SK-N-SH treated with all-trans-retinoic acid at 6 μM for 48 hours (cell line): ENCODE measurements at regions not wholly inside any gene's neighbourhood (a gene's known extent, or its start where the extent isn't known, plus 50 kb on each side); places are given as distances from the start of the nearest gene placed in this dataset.

Source experiments
- ATAC-seq: fragments of 200-7000 bp; cut with Tn5 transposase; 3 replicates; pipeline ENCODE4 v1.9.1; 2020; ENCODE audit warnings: mild to moderate bottlenecking, moderate library complexity
- ARNTL ChIP-seq: fragments of 450-650 bp; formaldehyde crosslinking; IDR thresholded peaks from 2 replicates; pipeline ENCODE4 v1.5.0; 2020; ENCODE audit warnings: low read depth, mild to moderate bottlenecking, moderate library complexity, borderline replicate concordance
- BACH2 ChIP-seq: fragments of 250-450 bp; sonication (Bioruptor Pico); IDR thresholded peaks from 2 replicates; pipeline ENCODE4 v1.9.0; 2021; ENCODE audit warnings: mild to moderate bottlenecking, borderline replicate concordance
- CSDC2 ChIP-seq: fragments of 250-450 bp; sonication (Bioruptor Pico); IDR thresholded peaks from 2 replicates; pipeline ENCODE4 v1.5.0; 2020; ENCODE audit warnings: mild to moderate bottlenecking, moderate library complexity
- ESRRG ChIP-seq: fragments of 250-450 bp; sonication (Bioruptor Pico); IDR thresholded peaks from 2 replicates; pipeline ENCODE4 v1.6.1; 2021; ENCODE audit warnings: mild to moderate bottlenecking
- GLIS3 ChIP-seq: fragments of 250-450 bp; sonication (Bioruptor Pico); IDR thresholded peaks from 2 replicates; pipeline ENCODE4 v1.5.0; 2020; ENCODE audit warnings: mild to moderate bottlenecking, moderate library complexity
- ISL1 ChIP-seq: fragments of 250-450 bp; sonication (Bioruptor Pico); IDR thresholded peaks from 2 replicates; pipeline ENCODE4 v2.1.2; 2022; ENCODE audit warnings: mild to moderate bottlenecking, moderate library complexity
- OSR1 ChIP-seq: fragments of 250-450 bp; sonication (Bioruptor Pico); IDR thresholded peaks from 2 replicates; pipeline ENCODE4 v1.8.0; 2022; ENCODE audit warnings: moderate library complexity, mild to moderate bottlenecking, inconsistent platforms
- PPARA ChIP-seq: fragments of 250-450 bp; sonication (Bioruptor Pico); IDR thresholded peaks from 2 replicates; pipeline ENCODE4 v1.5.0; 2020; ENCODE audit warnings: mild to moderate bottlenecking, borderline replicate concordance
- RARB ChIP-seq: fragments of 250-450 bp; sonication (Bioruptor Pico); IDR thresholded peaks from 2 replicates; pipeline ENCODE4 v1.8.0; 2021; ENCODE audit warnings: mild to moderate bottlenecking, moderate library complexity
- SNAI2 ChIP-seq: fragments of 250-450 bp; sonication (Bioruptor Pico); IDR thresholded peaks from 2 replicates; pipeline ENCODE4 v1.5.0; 2020; ENCODE audit warnings: mild to moderate bottlenecking, moderate library complexity
- TCF4 ChIP-seq: fragments of 250-450 bp; sonication (Bioruptor Pico); IDR thresholded peaks from 2 replicates; pipeline ENCODE4 v1.8.0; 2021; ENCODE audit warnings: mild to moderate bottlenecking, moderate library complexity, borderline replicate concordance
- TOX ChIP-seq: fragments of 250-450 bp; sonication (Bioruptor Pico); IDR thresholded peaks from 2 replicates; pipeline ENCODE4 v1.8.0; 2021; ENCODE audit warnings: mild to moderate bottlenecking, moderate library complexity, borderline replicate concordance
- ZC3H10 ChIP-seq: fragments of 250-450 bp; sonication (Bioruptor Pico); IDR thresholded peaks from 2 replicates; pipeline ENCODE4 v1.5.1; 2021; ENCODE audit warnings: mild to moderate bottlenecking, moderate library complexity
- ZFP3 ChIP-seq: fragments of 250-450 bp; sonication (Bioruptor Pico); IDR thresholded peaks from 2 replicates; pipeline ENCODE4 v1.5.0; 2020; ENCODE audit warnings: mild to moderate bottlenecking, moderate library complexity
- ZFP30 ChIP-seq: fragments of 450-650 bp; formaldehyde crosslinking; IDR thresholded peaks from 2 replicates; pipeline ENCODE4 v1.5.0; 2022; ENCODE audit warnings: mild to moderate bottlenecking, moderate library complexity
- ZNF565 ChIP-seq: fragments of 450-650 bp; formaldehyde crosslinking; conservative IDR thresholded peaks from 2 replicates; pipeline ENCODE4 v1.5.0; 2020; ENCODE audit warnings: low read depth, mild to moderate bottlenecking, moderate library complexity
- ZNF70 ChIP-seq: fragments of 450-650 bp; formaldehyde crosslinking; IDR thresholded peaks from 2 replicates; pipeline ENCODE4 v1.5.0; 2020; ENCODE audit warnings: mild to moderate bottlenecking, moderate library complexity
- ZNF8 ChIP-seq: fragments of 450-650 bp; formaldehyde crosslinking; IDR thresholded peaks from 2 replicates; pipeline ENCODE4 v1.5.0; 2020; ENCODE audit warnings: mild to moderate bottlenecking, moderate library complexity
- TF ChIP-seq, protein P1 (sequence below): fragments of 250-450 bp; sonication (Bioruptor Pico); IDR thresholded peaks from 2 replicates; pipeline ENCODE4 v1.5.0; 2020; ENCODE audit warnings: mild to moderate bottlenecking, moderate library complexity
- TF ChIP-seq, protein P2 (sequence below): fragments of 250-450 bp; sonication (Bioruptor Pico); IDR thresholded peaks from 2 replicates; pipeline ENCODE4 v1.8.0; 2021; ENCODE audit warnings: low read depth, mild to moderate bottlenecking, moderate library complexity, borderline replicate concordance
- TF ChIP-seq, protein P3 (sequence below): fragments of 250-450 bp; sonication (Bioruptor Pico); IDR thresholded peaks from 2 replicates; pipeline ENCODE4 v1.8.0; 2020; ENCODE audit warnings: mild to moderate bottlenecking, moderate library complexity, borderline replicate concordance
- TF ChIP-seq, protein P4 (sequence below): fragments of 250-450 bp; sonication (Bioruptor Pico); IDR thresholded peaks from 2 replicates; pipeline ENCODE4 v1.5.1; 2020; ENCODE audit warnings: low read depth, mild to moderate bottlenecking, moderate library complexity

DNA sequence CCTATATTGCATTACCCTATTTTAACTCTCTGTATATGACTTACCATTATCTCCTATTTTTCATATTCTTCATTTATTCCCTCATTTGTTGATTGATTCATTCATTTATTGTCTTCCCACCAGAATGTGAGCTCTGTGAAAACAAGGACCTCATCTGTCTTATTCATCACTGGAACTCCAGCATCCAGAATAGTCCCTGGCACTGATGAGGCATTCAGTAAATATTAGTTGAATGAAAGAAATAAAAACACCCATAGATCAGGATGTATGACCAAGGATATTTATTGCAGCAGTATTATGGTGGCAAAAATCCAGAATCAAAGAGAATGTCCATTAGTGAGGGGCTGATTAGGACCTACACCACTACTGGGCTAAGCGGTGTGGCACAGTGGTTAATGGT, 164.9 kb downstream of the SPRY1 start:
- TF ChIP-seq PPARA = no peak
- TF ChIP-seq BACH2 (CRISPR knock-in tag) = no peak
- TF ChIP-seq RARB (CRISPR knock-in tag) = no peak
- no peak for TF ChIP-seq ZFP30 (CRISPR knock-in tag)
- TF ChIP-seq ZNF70 = no peak
- no peak for TF ChIP-seq SNAI2 (CRISPR knock-in tag)
- TF ChIP-seq, protein P1, sequence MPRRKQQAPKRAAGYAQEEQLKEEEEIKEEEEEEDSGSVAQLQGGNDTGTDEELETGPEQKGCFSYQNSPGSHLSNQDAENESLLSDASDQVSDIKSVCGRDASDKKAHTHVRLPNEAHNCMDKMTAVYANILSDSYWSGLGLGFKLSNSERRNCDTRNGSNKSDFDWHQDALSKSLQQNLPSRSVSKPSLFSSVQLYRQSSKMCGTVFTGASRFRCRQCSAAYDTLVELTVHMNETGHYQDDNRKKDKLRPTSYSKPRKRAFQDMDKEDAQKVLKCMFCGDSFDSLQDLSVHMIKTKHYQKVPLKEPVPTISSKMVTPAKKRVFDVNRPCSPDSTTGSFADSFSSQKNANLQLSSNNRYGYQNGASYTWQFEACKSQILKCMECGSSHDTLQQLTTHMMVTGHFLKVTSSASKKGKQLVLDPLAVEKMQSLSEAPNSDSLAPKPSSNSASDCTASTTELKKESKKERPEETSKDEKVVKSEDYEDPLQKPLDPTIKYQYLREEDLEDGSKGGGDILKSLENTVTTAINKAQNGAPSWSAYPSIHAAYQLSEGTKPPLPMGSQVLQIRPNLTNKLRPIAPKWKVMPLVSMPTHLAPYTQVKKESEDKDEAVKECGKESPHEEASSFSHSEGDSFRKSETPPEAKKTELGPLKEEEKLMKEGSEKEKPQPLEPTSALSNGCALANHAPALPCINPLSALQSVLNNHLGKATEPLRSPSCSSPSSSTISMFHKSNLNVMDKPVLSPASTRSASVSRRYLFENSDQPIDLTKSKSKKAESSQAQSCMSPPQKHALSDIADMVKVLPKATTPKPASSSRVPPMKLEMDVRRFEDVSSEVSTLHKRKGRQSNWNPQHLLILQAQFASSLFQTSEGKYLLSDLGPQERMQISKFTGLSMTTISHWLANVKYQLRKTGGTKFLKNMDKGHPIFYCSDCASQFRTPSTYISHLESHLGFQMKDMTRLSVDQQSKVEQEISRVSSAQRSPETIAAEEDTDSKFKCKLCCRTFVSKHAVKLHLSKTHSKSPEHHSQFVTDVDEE (CRISPR knock-in tag) = no peak
- TF ChIP-seq, protein P2, sequence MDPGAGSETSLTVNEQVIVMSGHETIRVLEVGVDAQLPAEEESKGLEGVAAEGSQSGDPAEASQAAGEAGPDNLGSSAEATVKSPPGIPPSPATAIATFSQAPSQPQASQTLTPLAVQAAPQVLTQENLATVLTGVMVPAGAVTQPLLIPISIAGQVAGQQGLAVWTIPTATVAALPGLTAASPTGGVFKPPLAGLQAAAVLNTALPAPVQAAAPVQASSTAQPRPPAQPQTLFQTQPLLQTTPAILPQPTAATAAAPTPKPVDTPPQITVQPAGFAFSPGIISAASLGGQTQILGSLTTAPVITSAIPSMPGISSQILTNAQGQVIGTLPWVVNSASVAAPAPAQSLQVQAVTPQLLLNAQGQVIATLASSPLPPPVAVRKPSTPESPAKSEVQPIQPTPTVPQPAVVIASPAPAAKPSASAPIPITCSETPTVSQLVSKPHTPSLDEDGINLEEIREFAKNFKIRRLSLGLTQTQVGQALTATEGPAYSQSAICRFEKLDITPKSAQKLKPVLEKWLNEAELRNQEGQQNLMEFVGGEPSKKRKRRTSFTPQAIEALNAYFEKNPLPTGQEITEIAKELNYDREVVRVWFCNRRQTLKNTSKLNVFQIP (CRISPR knock-in tag) = no peak
- no peak for TF ChIP-seq ZC3H10 (CRISPR knock-in tag)
- no peak for ATAC-seq

DNA sequence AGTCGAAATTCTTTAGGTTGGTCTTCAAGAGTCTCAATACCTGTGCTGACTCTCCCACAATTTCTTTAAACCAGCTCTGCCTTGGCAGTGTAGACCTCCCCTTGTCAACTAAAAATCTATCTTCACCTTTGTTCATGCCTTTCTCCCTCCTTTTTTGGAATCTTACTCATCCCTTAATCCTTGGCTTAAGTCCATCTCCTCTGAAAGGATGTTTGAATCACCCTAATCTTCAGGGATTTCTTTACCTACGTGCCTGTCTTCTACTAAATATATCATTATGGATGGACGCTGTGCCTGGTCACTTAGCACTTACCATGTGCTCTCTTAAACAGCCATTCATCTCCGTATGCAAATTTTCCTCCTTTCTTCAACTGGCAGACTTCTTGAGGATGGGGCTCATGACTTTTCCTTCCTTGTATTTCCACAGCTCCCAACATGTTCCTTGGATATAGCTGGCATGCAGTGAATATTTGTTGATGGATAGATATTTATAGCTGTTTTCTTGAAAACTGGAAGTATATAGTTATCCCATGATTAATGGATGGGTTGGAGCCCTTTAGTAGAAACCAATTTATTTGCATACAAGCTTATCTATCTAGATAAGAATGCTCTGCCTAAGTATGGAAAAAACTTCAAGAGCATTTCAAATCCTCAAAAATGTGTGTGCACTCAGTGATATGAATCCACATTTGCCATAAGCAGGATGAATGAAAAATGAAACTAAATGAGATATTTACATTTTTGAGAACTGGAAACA, 166.6 kb downstream of the SPRY1 start:
- no peak for ATAC-seq
- TF ChIP-seq PPARA (no peak), ZC3H10 (CRISPR knock-in tag) (no peak), ZFP3 (CRISPR knock-in tag) (no peak), ZNF8 (CRISPR knock-in tag) (no peak), ESRRG (no peak), ZNF565 (no peak), CSDC2 (CRISPR knock-in tag) (no peak), ARNTL (CRISPR knock-in tag) (no peak), SNAI2 (CRISPR knock-in tag) (no peak), ZNF70 (no peak), RARB (CRISPR knock-in tag) (no peak), TOX (no peak), OSR1 (CRISPR knock-in tag) (no peak), ISL1 (CRISPR knock-in tag) (no peak), TCF4 (CRISPR knock-in tag) (no peak), GLIS3 (no peak)
- TF ChIP-seq, protein P2 (CRISPR knock-in tag) = no peak
- TF ChIP-seq, protein P3, sequence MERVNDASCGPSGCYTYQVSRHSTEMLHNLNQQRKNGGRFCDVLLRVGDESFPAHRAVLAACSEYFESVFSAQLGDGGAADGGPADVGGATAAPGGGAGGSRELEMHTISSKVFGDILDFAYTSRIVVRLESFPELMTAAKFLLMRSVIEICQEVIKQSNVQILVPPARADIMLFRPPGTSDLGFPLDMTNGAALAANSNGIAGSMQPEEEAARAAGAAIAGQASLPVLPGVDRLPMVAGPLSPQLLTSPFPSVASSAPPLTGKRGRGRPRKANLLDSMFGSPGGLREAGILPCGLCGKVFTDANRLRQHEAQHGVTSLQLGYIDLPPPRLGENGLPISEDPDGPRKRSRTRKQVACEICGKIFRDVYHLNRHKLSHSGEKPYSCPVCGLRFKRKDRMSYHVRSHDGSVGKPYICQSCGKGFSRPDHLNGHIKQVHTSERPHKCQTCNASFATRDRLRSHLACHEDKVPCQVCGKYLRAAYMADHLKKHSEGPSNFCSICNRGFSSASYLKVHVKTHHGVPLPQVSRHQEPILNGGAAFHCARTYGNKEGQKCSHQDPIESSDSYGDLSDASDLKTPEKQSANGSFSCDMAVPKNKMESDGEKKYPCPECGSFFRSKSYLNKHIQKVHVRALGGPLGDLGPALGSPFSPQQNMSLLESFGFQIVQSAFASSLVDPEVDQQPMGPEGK (CRISPR knock-in tag) = no peak
- TF ChIP-seq, protein P4, sequence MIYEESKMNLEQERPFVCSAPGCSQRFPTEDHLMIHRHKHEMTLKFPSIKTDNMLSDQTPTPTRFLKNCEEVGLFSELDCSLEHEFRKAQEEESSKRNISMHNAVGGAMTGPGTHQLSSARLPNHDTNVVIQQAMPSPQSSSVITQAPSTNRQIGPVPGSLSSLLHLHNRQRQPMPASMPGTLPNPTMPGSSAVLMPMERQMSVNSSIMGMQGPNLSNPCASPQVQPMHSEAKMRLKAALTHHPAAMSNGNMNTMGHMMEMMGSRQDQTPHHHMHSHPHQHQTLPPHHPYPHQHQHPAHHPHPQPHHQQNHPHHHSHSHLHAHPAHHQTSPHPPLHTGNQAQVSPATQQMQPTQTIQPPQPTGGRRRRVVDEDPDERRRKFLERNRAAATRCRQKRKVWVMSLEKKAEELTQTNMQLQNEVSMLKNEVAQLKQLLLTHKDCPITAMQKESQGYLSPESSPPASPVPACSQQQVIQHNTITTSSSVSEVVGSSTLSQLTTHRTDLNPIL = no peak
